ENCODE measurements at regions not wholly inside any gene's neighbourhood (a gene's known extent, or its start where the extent isn't known, plus 50 kb on each side); places are given as distances from the start of the nearest gene placed in this dataset.

GRCh38 chr14:56061051-56061450 is 57.2 kb upstream of the PELI2 start:
- ChIA-PET CTCF (no interaction called here), POLR2A (no interaction called here)
- 100% methylated on average over 1 of the region's 4 CpGs for WGBS (ENCODE audit: insufficient coverage)
- no peak for ATAC-seq (ENCODE audit: low read depth)
- Histone ChIP-seq H3K79me2 (ENCODE audit: control insufficient read depth, insufficient read depth, low read length) (no peaks in the 10 kb centered on the region), H3K36me3 (replicated peaks in 1 of 2; ENCODE audit: control extremely low read depth in 1 of 2, control insufficient read depth in 1 of 2, extremely low read depth in 1 of 2, insufficient read depth in 2 of 2, low read length in 1 of 2) (no peaks in the 10 kb centered on the region), H3K27ac (ENCODE audit: low read length in 2 of 2) (no peak overlapping the region), H3K4me3 (ENCODE audit: control extremely low read depth in 1 of 5, extremely low read depth in 1 of 5, insufficient read depth in 1 of 5, low read depth in 2 of 5, low read length in 4 of 5) (no peak overlapping the region), H2AFZ (ENCODE audit: insufficient read depth, low read depth, low read length, poor library complexity, severe bottlenecking) (no peak overlapping the region), H4K20me1 (ENCODE audit: control insufficient read depth, insufficient read depth, low read length, poor library complexity, severe bottlenecking) (no peaks in the 10 kb centered on the region), H3K4me1 (ENCODE audit: control insufficient read depth in 2 of 2, insufficient read depth in 2 of 2, low read length in 2 of 2) (no peaks in the 10 kb centered on the region), H3K27me3 (replicated peaks in 1 of 4; ENCODE audit: control extremely low read depth in 1 of 4, control insufficient read depth in 3 of 4, insufficient read depth in 4 of 4, low read length in 3 of 4) (no peaks in the 10 kb centered on the region), H3K9me3 (ENCODE audit: control extremely low read depth in 1 of 3, control insufficient read depth in 2 of 3, insufficient read depth in 1 of 3, low read length in 2 of 3) (no peaks in the 10 kb centered on the region), H3K9ac (ENCODE audit: low read length) (no peak overlapping the region), H3K4me2 (replicated peaks; ENCODE audit: low read depth, low read length, poor library complexity, severe bottlenecking) (no peak overlapping the region)
- H3K27ac Mint-ChIP-seq, result no peak overlapping the region
- no peak for DNase-seq
- H3K9me3 Mint-ChIP-seq (ENCODE audit: insufficient read depth), result no peaks in the 10 kb centered on the region
- H3K4me1 Mint-ChIP-seq, result no peaks in the 10 kb centered on the region
- TF ChIP-seq CTCF (IDR thresholded peaks at IDR 0.05) (no peak), EZH2 (IDR thresholded peaks at IDR 0.05; ENCODE audit: borderline replicate concordance, insufficient read depth, low read depth, low read length, poor library complexity, severe bottlenecking) (no peak)
- H3K4me3 Mint-ChIP-seq, result no peak overlapping the region
- intact Hi-C loops (cut with micrococcal nuclease), result no loop called here
- peaks cover 19% of the 10 kb centered on the region for H3K27me3 Mint-ChIP-seq

GRCh38 chr14:56063131-56063530 is 55.1 kb upstream of the PELI2 start:
- Mint-ChIP-seq H3K9me3 (ENCODE audit: insufficient read depth) (no peaks in the 10 kb centered on the region), H3K4me1 (no peaks in the 10 kb centered on the region), H3K4me3 (no peak overlapping the region), H3K27me3 (peaks cover 19% of the 10 kb centered on the region), H3K27ac (no peak overlapping the region)
- H3K79me2 ChIP-seq (ENCODE audit: control insufficient read depth, insufficient read depth, low read length), result no peaks in the 10 kb centered on the region
- H3K4me2 ChIP-seq (replicated peaks; ENCODE audit: low read depth, low read length, poor library complexity, severe bottlenecking), result no peak overlapping the region
- H4K20me1 ChIP-seq (ENCODE audit: control insufficient read depth, insufficient read depth, low read length, poor library complexity, severe bottlenecking), result no peaks in the 10 kb centered on the region
- no peaks in the 10 kb centered on the region for H3K4me1 ChIP-seq (ENCODE audit: control insufficient read depth in 2 of 2, insufficient read depth in 2 of 2, low read length in 2 of 2)
- ChIA-PET CTCF (no interaction called here), POLR2A (no interaction called here)
- no peaks in the 10 kb centered on the region for H3K36me3 ChIP-seq (replicated peaks in 1 of 2; ENCODE audit: control extremely low read depth in 1 of 2, control insufficient read depth in 1 of 2, extremely low read depth in 1 of 2, insufficient read depth in 2 of 2, low read length in 1 of 2)
- no peak overlapping the region for H3K4me3 ChIP-seq (ENCODE audit: control extremely low read depth in 1 of 5, extremely low read depth in 1 of 5, insufficient read depth in 1 of 5, low read depth in 2 of 5, low read length in 4 of 5)
- DNase-seq, result no peak
- no peak for TF ChIP-seq CTCF (IDR thresholded peaks at IDR 0.05)
- no peak for TF ChIP-seq EZH2 (IDR thresholded peaks at IDR 0.05; ENCODE audit: borderline replicate concordance, insufficient read depth, low read depth, low read length, poor library complexity, severe bottlenecking)
- intact Hi-C loops (cut with micrococcal nuclease), result no loop called here
- no peak for ATAC-seq (ENCODE audit: low read depth)
- H3K9me3 ChIP-seq (ENCODE audit: control extremely low read depth in 1 of 3, control insufficient read depth in 2 of 3, insufficient read depth in 1 of 3, low read length in 2 of 3), result no peaks in the 10 kb centered on the region
- H3K27me3 ChIP-seq (replicated peaks in 1 of 4; ENCODE audit: control extremely low read depth in 1 of 4, control insufficient read depth in 3 of 4, insufficient read depth in 4 of 4, low read length in 3 of 4), result no peaks in the 10 kb centered on the region
- no peak overlapping the region for H3K27ac ChIP-seq (ENCODE audit: low read length in 2 of 2)
- H3K9ac ChIP-seq (ENCODE audit: low read length), result no peak overlapping the region
- WGBS (ENCODE audit: insufficient coverage), result 100% methylated on average over 2 of the region's 4 CpGs
- H2AFZ ChIP-seq (ENCODE audit: insufficient read depth, low read depth, low read length, poor library complexity, severe bottlenecking), result no peak overlapping the region

Measured in B cell (primary cell).